ENCODE measurements at regions not wholly inside any gene's neighbourhood (a gene's known extent, or its start where the extent isn't known, plus 50 kb on each side); places are given as distances from the start of the nearest gene placed in this dataset.

GRCh38 chr1:112237983-112238545 lies 157.9 kb upstream of the CTTNBP2NL start:
- no peak for FAIRE-seq
- DNase-seq (ENCODE audit: insufficient read length, low spot score), result no peak
- TF ChIP-seq POLR2AphosphoS5 (IDR thresholded peaks at IDR 0.05; ENCODE audit: low read depth, low read length) (no peak), PAX5 (IDR thresholded peaks at IDR 0.05; ENCODE audit: insufficient read depth, low read length, severe bottlenecking) (no peak), POU2F2 (IDR thresholded peaks at IDR 0.05; ENCODE audit: low read depth, low read length) (no peak), TAF1 (IDR thresholded peaks at IDR 0.05; ENCODE audit: low read depth, low read length) (no peak), SPI1 (IDR thresholded peaks at IDR 0.05; ENCODE audit: low read depth, low read length) (no peak), POLR2A (IDR thresholded peaks at IDR 0.05; ENCODE audit: low read depth, low read length) (no peak)

- DNase-seq (ENCODE audit: insufficient read length, low spot score), result no peak
- FAIRE-seq, result no peak
- TF ChIP-seq SPI1 (IDR thresholded peaks at IDR 0.05; ENCODE audit: low read depth, low read length), result no peak
- no peak for TF ChIP-seq TAF1 (IDR thresholded peaks at IDR 0.05; ENCODE audit: low read depth, low read length)
- no peak for TF ChIP-seq POU2F2 (IDR thresholded peaks at IDR 0.05; ENCODE audit: low read depth, low read length)
- no peak for TF ChIP-seq POLR2AphosphoS5 (IDR thresholded peaks at IDR 0.05; ENCODE audit: low read depth, low read length)
- no peak for TF ChIP-seq POLR2A (IDR thresholded peaks at IDR 0.05; ENCODE audit: low read depth, low read length)
- no peak for TF ChIP-seq PAX5 (IDR thresholded peaks at IDR 0.05; ENCODE audit: insufficient read depth, low read length, severe bottlenecking)
Observed at GRCh38 chr1:112239683-112240330, 156.2 kb upstream of the CTTNBP2NL start.

- FAIRE-seq, result no peak
- no peak for TF ChIP-seq POU2F2 (IDR thresholded peaks at IDR 0.05; ENCODE audit: low read depth, low read length)
- no peak for TF ChIP-seq POLR2A (IDR thresholded peaks at IDR 0.05; ENCODE audit: low read depth, low read length)
- no peak for TF ChIP-seq SPI1 (IDR thresholded peaks at IDR 0.05; ENCODE audit: low read depth, low read length)
- TF ChIP-seq PAX5 (IDR thresholded peaks at IDR 0.05; ENCODE audit: insufficient read depth, low read length, severe bottlenecking), result no peak
- TF ChIP-seq TAF1 (IDR thresholded peaks at IDR 0.05; ENCODE audit: low read depth, low read length), result no peak
- no peak for TF ChIP-seq POLR2AphosphoS5 (IDR thresholded peaks at IDR 0.05; ENCODE audit: low read depth, low read length)
- DNase-seq (ENCODE audit: insufficient read length, low spot score), result no peak
Observed at GRCh38 chr1:112242470-112242869, 153.5 kb upstream of the CTTNBP2NL start.

GRCh38 chr1:112244131-112244530 lies 151.9 kb upstream of the CTTNBP2NL start:
- DNase-seq (ENCODE audit: insufficient read length, low spot score) (no peak), FAIRE-seq (no peak)

GRCh38 chr1:112245114-112245513 lies 150.9 kb upstream of the CTTNBP2NL start:
- DNase-seq (ENCODE audit: insufficient read length, low spot score) (no peak), FAIRE-seq (no peak)
- TF ChIP-seq POLR2A (IDR thresholded peaks at IDR 0.05; ENCODE audit: low read depth, low read length), result no peak
- TF ChIP-seq TAF1 (IDR thresholded peaks at IDR 0.05; ENCODE audit: low read depth, low read length), result no peak
- no peak for TF ChIP-seq POU2F2 (IDR thresholded peaks at IDR 0.05; ENCODE audit: low read depth, low read length)
- TF ChIP-seq POLR2AphosphoS5 (IDR thresholded peaks at IDR 0.05; ENCODE audit: low read depth, low read length), result no peak
- TF ChIP-seq SPI1 (IDR thresholded peaks at IDR 0.05; ENCODE audit: low read depth, low read length), result no peak
- no peak for TF ChIP-seq PAX5 (IDR thresholded peaks at IDR 0.05; ENCODE audit: insufficient read depth, low read length, severe bottlenecking)

More at GRCh38 chr1:112244131-112244530, 151.9 kb upstream of the CTTNBP2NL start:
- no peak for TF ChIP-seq SPI1 (IDR thresholded peaks at IDR 0.05; ENCODE audit: low read depth, low read length)
- TF ChIP-seq PAX5 (IDR thresholded peaks at IDR 0.05; ENCODE audit: insufficient read depth, low read length, severe bottlenecking), result no peak
- no peak for TF ChIP-seq POLR2A (IDR thresholded peaks at IDR 0.05; ENCODE audit: low read depth, low read length)
- TF ChIP-seq TAF1 (IDR thresholded peaks at IDR 0.05; ENCODE audit: low read depth, low read length), result no peak
- no peak for TF ChIP-seq POLR2AphosphoS5 (IDR thresholded peaks at IDR 0.05; ENCODE audit: low read depth, low read length)
- TF ChIP-seq POU2F2 (IDR thresholded peaks at IDR 0.05; ENCODE audit: low read depth, low read length), result no peak

- TF ChIP-seq PAX5 (IDR thresholded peaks at IDR 0.05; ENCODE audit: insufficient read depth, low read length, severe bottlenecking) (no peak), POLR2AphosphoS5 (IDR thresholded peaks at IDR 0.05; ENCODE audit: low read depth, low read length) (no peak), SPI1 (IDR thresholded peaks at IDR 0.05; ENCODE audit: low read depth, low read length) (no peak), POU2F2 (IDR thresholded peaks at IDR 0.05; ENCODE audit: low read depth, low read length) (no peak), TAF1 (IDR thresholded peaks at IDR 0.05; ENCODE audit: low read depth, low read length) (no peak)
- DNase-seq (ENCODE audit: insufficient read length, low spot score) (no peak), FAIRE-seq (no peak)
Observed at GRCh38 chr1:112247036-112247597, 148.9 kb upstream of the CTTNBP2NL start.

- DNase-seq (ENCODE audit: insufficient read length, low spot score) (no peak), FAIRE-seq (no peak)
- TF ChIP-seq POLR2AphosphoS5 (IDR thresholded peaks at IDR 0.05; ENCODE audit: low read depth, low read length) (no peak), POLR2A (IDR thresholded peaks at IDR 0.05; ENCODE audit: low read depth, low read length) (no peak), POU2F2 (IDR thresholded peaks at IDR 0.05; ENCODE audit: low read depth, low read length) (no peak), SPI1 (IDR thresholded peaks at IDR 0.05; ENCODE audit: low read depth, low read length) (no peak), PAX5 (IDR thresholded peaks at IDR 0.05; ENCODE audit: insufficient read depth, low read length, severe bottlenecking) (no peak), TAF1 (IDR thresholded peaks at IDR 0.05; ENCODE audit: low read depth, low read length) (no peak)
Observed at GRCh38 chr1:112247961-112248360, 148.1 kb upstream of the CTTNBP2NL start.

- FAIRE-seq (no peak), DNase-seq (ENCODE audit: insufficient read length, low spot score) (no peak)
- TF ChIP-seq POLR2AphosphoS5 (IDR thresholded peaks at IDR 0.05; ENCODE audit: low read depth, low read length) (no peak), POU2F2 (IDR thresholded peaks at IDR 0.05; ENCODE audit: low read depth, low read length) (no peak), PAX5 (IDR thresholded peaks at IDR 0.05; ENCODE audit: insufficient read depth, low read length, severe bottlenecking) (no peak), SPI1 (IDR thresholded peaks at IDR 0.05; ENCODE audit: low read depth, low read length) (no peak), POLR2A (IDR thresholded peaks at IDR 0.05; ENCODE audit: low read depth, low read length) (no peak), TAF1 (IDR thresholded peaks at IDR 0.05; ENCODE audit: low read depth, low read length) (no peak)
Observed at GRCh38 chr1:112250892-112251291, 145.1 kb upstream of the CTTNBP2NL start.

GRCh38 chr1:112251766-112252506 lies 144.1 kb upstream of the CTTNBP2NL start:
- FAIRE-seq (no peak), DNase-seq (ENCODE audit: insufficient read length, low spot score) (no peak)
- TF ChIP-seq POLR2AphosphoS5 (IDR thresholded peaks at IDR 0.05; ENCODE audit: low read depth, low read length) (no peak), POU2F2 (IDR thresholded peaks at IDR 0.05; ENCODE audit: low read depth, low read length) (no peak), PAX5 (IDR thresholded peaks at IDR 0.05; ENCODE audit: insufficient read depth, low read length, severe bottlenecking) (no peak), POLR2A (IDR thresholded peaks at IDR 0.05; ENCODE audit: low read depth, low read length) (no peak), TAF1 (IDR thresholded peaks at IDR 0.05; ENCODE audit: low read depth, low read length) (no peak), SPI1 (IDR thresholded peaks at IDR 0.05; ENCODE audit: low read depth, low read length) (no peak)
